WTC11 (cell line): ENCODE measurements at regions not wholly inside any gene's neighbourhood (a gene's known extent, or its start where the extent isn't known, plus 50 kb on each side); places are given as distances from the start of the nearest gene placed in this dataset.

Experiments
- ATAC-seq: fragments of 200-7000 bp; cut with Tn5 transposase; 2 replicates; pipeline ENCODE4 v1.10.0; 2021; ENCODE audit warnings: mild to moderate bottlenecking, moderate library complexity
- CTCF ChIA-PET: fragments of 300-600 bp; sonication (Branson Sonifier 250); formaldehyde crosslinking; loops from one replicate; lab custom pipeline; 2021; ENCODE audit warnings: antibody characterized with exemption; lab: Charles Lee
- POLR2A ChIA-PET: fragments of 350-600 bp; sonication (Branson Sonifier 250); formaldehyde crosslinking; loops from one replicate; lab custom pipeline; 2021; ENCODE audit warnings: antibody characterized with exemption; lab: Charles Lee
- DNase-seq: peaks from one replicate; pipeline ENCODE4 v3.0.0; 2021; ENCODE audit warnings: low spot score
- H3K27ac Mint-ChIP-seq: 2 replicates; pipeline ENCODE4 v1.8.0; 2021; ENCODE audit warnings: mixed read lengths
- H3K27me3 Mint-ChIP-seq: 2 replicates; pipeline ENCODE4 v1.8.0; 2021; ENCODE audit warnings: low read depth, mild to moderate bottlenecking, moderate library complexity, mixed read lengths
- H3K36me3 Mint-ChIP-seq: 2 replicates; pipeline ENCODE4 v1.8.0; 2021; ENCODE audit warnings: mixed read lengths
- H3K4me1 Mint-ChIP-seq: 2 replicates; pipeline ENCODE4 v1.8.0; 2022; ENCODE audit warnings: mixed read lengths
- H3K4me3 Mint-ChIP-seq: 2 replicates; pipeline ENCODE4 v1.8.0; 2021; ENCODE audit warnings: mild to moderate bottlenecking, moderate library complexity, mixed read lengths
- H3K9me3 Mint-ChIP-seq: 2 replicates; pipeline ENCODE4 v1.8.0; 2021; ENCODE audit warnings: mixed read lengths
- ATF1 ChIP-seq: sonication (generic); formaldehyde crosslinking; IDR thresholded peaks from 2 replicates; pipeline ENCODE4 v1.8.1; 2023; ENCODE audit warnings: mild to moderate bottlenecking, moderate library complexity, missing genetic modification reagents
- ATF3 ChIP-seq: sonication (generic); formaldehyde crosslinking; conservative IDR thresholded peaks from 2 replicates; pipeline ENCODE4 v1.8.1; 2022; ENCODE audit warnings: mild to moderate bottlenecking, missing genetic modification reagents
- E2F1 ChIP-seq: sonication (generic); formaldehyde crosslinking; IDR thresholded peaks from 2 replicates; pipeline ENCODE4 v1.8.0; 2022; ENCODE audit warnings: mild to moderate bottlenecking, missing genetic modification reagents
- ESRRA ChIP-seq: sonication (generic); formaldehyde crosslinking; IDR thresholded peaks from 2 replicates; pipeline ENCODE4 v1.8.1; 2022; ENCODE audit warnings: mild to moderate bottlenecking, missing genetic modification reagents, borderline replicate concordance
- ETV6 ChIP-seq: sonication (generic); formaldehyde crosslinking; IDR thresholded peaks from 2 replicates; pipeline ENCODE4 v1.8.1; 2022; ENCODE audit warnings: mild to moderate bottlenecking, missing genetic modification reagents
- IRF1 ChIP-seq: sonication (generic); formaldehyde crosslinking; IDR thresholded peaks from 2 replicates; pipeline ENCODE4 v1.8.0; 2023; ENCODE audit warnings: missing genetic modification reagents
- MLX ChIP-seq: sonication (generic); formaldehyde crosslinking; IDR thresholded peaks from 2 replicates; pipeline ENCODE4 v1.8.1; 2023; ENCODE audit warnings: mild to moderate bottlenecking, missing genetic modification reagents, moderate library complexity
- NR3C1 ChIP-seq: sonication (generic); formaldehyde crosslinking; conservative IDR thresholded peaks from 2 replicates; pipeline ENCODE4 v1.8.1; 2023; ENCODE audit warnings: low read depth, mild to moderate bottlenecking, missing genetic modification reagents
- SMAD3 ChIP-seq: sonication (generic); formaldehyde crosslinking; IDR thresholded peaks from 2 replicates; pipeline ENCODE4 v1.8.0; 2022; ENCODE audit warnings: missing genetic modification reagents, mild to moderate bottlenecking, borderline replicate concordance
- SP1 ChIP-seq: sonication (generic); formaldehyde crosslinking; conservative IDR thresholded peaks from 2 replicates; pipeline ENCODE4 v1.8.1; 2022; ENCODE audit warnings: missing genetic modification reagents
- STAT6 ChIP-seq: sonication (generic); formaldehyde crosslinking; conservative IDR thresholded peaks from 2 replicates; pipeline ENCODE4 v1.8.1; 2023; ENCODE audit warnings: mild to moderate bottlenecking, low read depth, missing genetic modification reagents, moderate library complexity
- TCF7 ChIP-seq: sonication (generic); formaldehyde crosslinking; IDR thresholded peaks from 2 replicates; pipeline ENCODE4 v1.8.0; 2022; ENCODE audit warnings: mild to moderate bottlenecking, low read depth, missing genetic modification reagents, moderate library complexity
- USF1 ChIP-seq: sonication (generic); formaldehyde crosslinking; IDR thresholded peaks from 2 replicates; pipeline ENCODE4 v1.8.0; 2022; ENCODE audit warnings: mild to moderate bottlenecking, missing genetic modification reagents
- USF2 ChIP-seq: sonication (generic); formaldehyde crosslinking; IDR thresholded peaks from 2 replicates; pipeline ENCODE4 v1.8.1; 2023; ENCODE audit warnings: mild to moderate bottlenecking, missing genetic modification reagents, moderate library complexity
- ZBTB43 ChIP-seq: sonication (generic); formaldehyde crosslinking; IDR thresholded peaks from 2 replicates; pipeline ENCODE4 v1.8.1; 2023; ENCODE audit warnings: mild to moderate bottlenecking, missing genetic modification reagents
- ZNF263 ChIP-seq: sonication (generic); formaldehyde crosslinking; IDR thresholded peaks from 2 replicates; pipeline ENCODE4 v1.8.1; 2022; ENCODE audit warnings: low read depth, mild to moderate bottlenecking, moderate library complexity, missing genetic modification reagents
- ZNF396 ChIP-seq: fragments of 250-450 bp; sonication (Bioruptor Pico); IDR thresholded peaks from 2 replicates; pipeline ENCODE4 v1.8.0; 2021; ENCODE audit warnings: mild to moderate bottlenecking, moderate library complexity, borderline replicate concordance
- ZNF416 ChIP-seq: fragments of 250-450 bp; sonication (Bioruptor Pico); IDR thresholded peaks from 2 replicates; pipeline ENCODE4 v1.9.0; 2021; ENCODE audit warnings: mild to moderate bottlenecking, inconsistent platforms
- ZNF425 ChIP-seq: fragments of 250-450 bp; sonication (Bioruptor Pico); conservative IDR thresholded peaks from 2 replicates; pipeline ENCODE4 v1.9.0; 2021; ENCODE audit warnings: mild to moderate bottlenecking
- ZNF671 ChIP-seq: fragments of 250-450 bp; sonication (Bioruptor Pico); IDR thresholded peaks from 2 replicates; pipeline ENCODE4 v1.8.0; 2021; ENCODE audit warnings: mild to moderate bottlenecking

GRCh38 chr2:18444806-18445205, 115.6 kb downstream of the RDH14 start:
- CTCF ChIA-PET: no interaction called here
- POLR2A ChIA-PET: no interaction called here
- no peaks in the 10 kb centered on the region for H3K27me3 Mint-ChIP-seq
- no peaks in the 10 kb centered on the region for H3K9me3 Mint-ChIP-seq
- H3K36me3 Mint-ChIP-seq: no peaks in the 10 kb centered on the region
- H3K27ac Mint-ChIP-seq: no peak overlapping the region
- no peak overlapping the region for H3K4me3 Mint-ChIP-seq
- no peak for TF ChIP-seq STAT6 (CRISPR knock-in tag)
- TF ChIP-seq IRF1 (CRISPR knock-in tag): no peak
- no peak for TF ChIP-seq NR3C1 (CRISPR knock-in tag)
- no peak for TF ChIP-seq ESRRA (CRISPR knock-in tag)
- TF ChIP-seq ATF1 (CRISPR knock-in tag): no peak
- no peak for TF ChIP-seq ZNF396 (CRISPR knock-in tag)
- TF ChIP-seq SMAD3 (CRISPR knock-in tag): no peak
- no peak for TF ChIP-seq ZNF425
- TF ChIP-seq, all 79 proteins: peak for 0
- DNase-seq: no peak
- no peak for ATAC-seq
- no peaks in the 10 kb centered on the region for H3K4me1 Mint-ChIP-seq

GRCh38 chr2:18441583-18441982, 118.9 kb downstream of the RDH14 start:
- H3K36me3 Mint-ChIP-seq: no peaks in the 10 kb centered on the region
- no peak for DNase-seq
- H3K4me1 Mint-ChIP-seq: no peaks in the 10 kb centered on the region
- TF ChIP-seq ATF3 (CRISPR knock-in tag): no peak
- TF ChIP-seq STAT6 (CRISPR knock-in tag): no peak
- TF ChIP-seq MLX: no peak
- TF ChIP-seq ETV6 (CRISPR knock-in tag): no peak
- no peak for TF ChIP-seq USF1 (CRISPR knock-in tag)
- TF ChIP-seq SP1 (CRISPR knock-in tag): no peak
- no peak for TF ChIP-seq ZBTB43
- no peak for TF ChIP-seq TCF7
- no peak for TF ChIP-seq ZNF671 (CRISPR knock-in tag)
- TF ChIP-seq E2F1 (CRISPR knock-in tag): no peak
- no peak for TF ChIP-seq ATF1 (CRISPR knock-in tag)
- TF ChIP-seq USF2 (CRISPR knock-in tag): no peak
- no peak for TF ChIP-seq ZNF416 (CRISPR knock-in tag)
- TF ChIP-seq ZNF263 (CRISPR knock-in tag): no peak
- TF ChIP-seq, all 79 proteins: peak for 0
- Mint-ChIP-seq H3K4me3 (no peak overlapping the region), H3K27ac (no peak overlapping the region), H3K27me3 (no peaks in the 10 kb centered on the region), H3K9me3 (no peaks in the 10 kb centered on the region; the same call in 1 of the 2 replicates)
- CTCF ChIA-PET: no interaction called here
- POLR2A ChIA-PET: no interaction called here
- ATAC-seq: no peak
